ENCODE measurements at regions not wholly inside any gene's neighbourhood (a gene's known extent, or its start where the extent isn't known, plus 50 kb on each side); places are given as distances from the start of the nearest gene placed in this dataset.

- TF ChIP-seq, protein P1, sequence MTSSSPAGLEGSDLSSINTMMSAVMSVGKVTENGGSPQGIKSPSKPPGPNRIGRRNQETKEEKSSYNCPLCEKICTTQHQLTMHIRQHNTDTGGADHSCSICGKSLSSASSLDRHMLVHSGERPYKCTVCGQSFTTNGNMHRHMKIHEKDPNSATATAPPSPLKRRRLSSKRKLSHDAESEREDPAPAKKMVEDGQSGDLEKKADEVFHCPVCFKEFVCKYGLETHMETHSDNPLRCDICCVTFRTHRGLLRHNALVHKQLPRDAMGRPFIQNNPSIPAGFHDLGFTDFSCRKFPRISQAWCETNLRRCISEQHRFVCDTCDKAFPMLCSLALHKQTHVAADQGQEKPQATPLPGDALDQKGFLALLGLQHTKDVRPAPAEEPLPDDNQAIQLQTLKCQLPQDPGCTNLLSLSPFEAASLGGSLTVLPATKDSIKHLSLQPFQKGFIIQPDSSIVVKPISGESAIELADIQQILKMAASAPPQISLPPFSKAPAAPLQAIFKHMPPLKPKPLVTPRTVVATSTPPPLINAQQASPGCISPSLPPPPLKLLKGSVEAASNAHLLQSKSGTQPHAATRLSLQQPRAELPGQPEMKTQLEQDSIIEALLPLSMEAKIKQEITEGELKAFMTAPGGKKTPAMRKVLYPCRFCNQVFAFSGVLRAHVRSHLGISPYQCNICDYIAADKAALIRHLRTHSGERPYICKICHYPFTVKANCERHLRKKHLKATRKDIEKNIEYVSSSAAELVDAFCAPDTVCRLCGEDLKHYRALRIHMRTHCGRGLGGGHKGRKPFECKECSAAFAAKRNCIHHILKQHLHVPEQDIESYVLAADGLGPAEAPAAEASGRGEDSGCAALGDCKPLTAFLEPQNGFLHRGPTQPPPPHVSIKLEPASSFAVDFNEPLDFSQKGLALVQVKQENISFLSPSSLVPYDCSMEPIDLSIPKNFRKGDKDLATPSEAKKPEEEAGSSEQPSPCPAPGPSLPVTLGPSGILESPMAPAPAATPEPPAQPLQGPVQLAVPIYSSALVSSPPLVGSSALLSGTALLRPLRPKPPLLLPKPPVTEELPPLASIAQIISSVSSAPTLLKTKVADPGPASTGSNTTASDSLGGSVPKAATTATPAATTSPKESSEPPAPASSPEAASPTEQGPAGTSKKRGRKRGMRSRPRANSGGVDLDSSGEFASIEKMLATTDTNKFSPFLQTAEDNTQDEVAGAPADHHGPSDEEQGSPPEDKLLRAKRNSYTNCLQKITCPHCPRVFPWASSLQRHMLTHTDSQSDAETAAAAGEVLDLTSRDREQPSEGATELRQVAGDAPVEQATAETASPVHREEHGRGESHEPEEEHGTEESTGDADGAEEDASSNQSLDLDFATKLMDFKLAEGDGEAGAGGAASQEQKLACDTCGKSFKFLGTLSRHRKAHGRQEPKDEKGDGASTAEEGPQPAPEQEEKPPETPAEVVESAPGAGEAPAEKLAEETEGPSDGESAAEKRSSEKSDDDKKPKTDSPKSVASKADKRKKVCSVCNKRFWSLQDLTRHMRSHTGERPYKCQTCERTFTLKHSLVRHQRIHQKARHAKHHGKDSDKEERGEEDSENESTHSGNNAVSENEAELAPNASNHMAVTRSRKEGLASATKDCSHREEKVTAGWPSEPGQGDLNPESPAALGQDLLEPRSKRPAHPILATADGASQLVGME (CRISPR knock-in tag; IDR thresholded peaks at IDR 0.05) = no peak
- TF ChIP-seq HOXB6 (CRISPR knock-in tag; IDR thresholded peaks at IDR 0.05; ENCODE audit: borderline replicate concordance) = no peak
- no peak for TF ChIP-seq ZNF311 (CRISPR knock-in tag; IDR thresholded peaks at IDR 0.05)
These were observed 75.1 kb upstream of the TBX20 start (continued) for GRCh38 chr7:35329026-35329425.

DNA sequence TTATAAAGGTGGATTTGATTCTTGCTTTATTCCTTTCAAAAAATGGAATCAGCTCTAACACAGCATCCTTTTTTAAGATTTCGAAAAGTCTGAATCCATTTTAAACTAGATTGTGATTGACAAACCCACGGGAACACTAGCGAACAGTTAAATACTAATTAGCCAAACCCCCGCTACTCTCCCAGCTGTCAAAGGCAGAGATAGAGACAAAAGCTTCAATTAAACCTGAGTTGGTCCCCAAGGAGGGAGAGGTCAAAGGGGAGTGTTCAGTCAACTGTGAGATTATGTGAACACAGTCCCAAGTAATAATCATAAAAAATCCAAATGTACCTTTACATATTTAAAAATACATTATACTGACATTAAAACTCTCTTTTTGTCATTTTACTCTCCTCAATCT lies 65.7 kb upstream of the TBX20 start:
- Histone ChIP-seq H3K36me3 (ENCODE audit: control insufficient read depth, insufficient read depth, low read length) (no peaks in the 10 kb centered on the region), H2AFZ (ENCODE audit: low read depth, low read length) (no peak overlapping the region), H4K20me1 (replicated peaks; ENCODE audit: control insufficient read depth, insufficient read depth, low read length) (no peaks in the 10 kb centered on the region), H3K27ac (ENCODE audit: extremely low read depth, low read depth, low read length) (no peak overlapping the region), H3K4me3 (no peak overlapping the region), H3K4me2 (ENCODE audit: insufficient read depth, low read length) (no peak overlapping the region), H3K9me1 (ENCODE audit: control insufficient read depth, insufficient read depth, low read length) (no peaks in the 10 kb centered on the region), H3K9ac (ENCODE audit: insufficient read depth in 1 of 2, low read depth in 2 of 2, low read length in 2 of 2) (no peak overlapping the region), H3K4me1 (replicated peaks in 1 of 2; ENCODE audit: control insufficient read depth in 2 of 2, insufficient read depth in 2 of 2, low read length in 2 of 2) (no peaks in the 10 kb centered on the region), H3K27me3 (ENCODE audit: control insufficient read depth in 2 of 2, insufficient read depth in 2 of 2, low read length in 2 of 2) (no peaks in the 10 kb centered on the region), H3K9me3 (replicated peaks; ENCODE audit: control insufficient read depth, insufficient read depth, low read depth, low read length) (no peaks in the 10 kb centered on the region), H3K79me2 (ENCODE audit: control insufficient read depth, insufficient read depth, low read length) (no peaks in the 10 kb centered on the region)
- DNase-seq (ENCODE audit: extremely low read depth in 1 of 4, low spot score in 3 of 4) (no peak), ATAC-seq (no peak), FAIRE-seq (no peak)
- ChIA-PET CTCF (ENCODE audit: low intra/inter-chr PET ratio) (no interaction called here), POLR2A (no interaction called here)
- no TSS peak for BruUV-seq (replicated peaks)
- intact Hi-C loops (cut with micrococcal nuclease) (loop anchor here (5.0 kb wide), 1 partner anchor 1243 kb away; no protein-coding TSS in a partner anchor), in situ Hi-C loops (cut with MboI) (no loop called here)
- no peak for TF ChIP-seq EGR1 (conservative IDR thresholded peaks at IDR 0.05)
- no peak for TF ChIP-seq ZBTB49 (CRISPR knock-in tag; IDR thresholded peaks at IDR 0.05; ENCODE audit: borderline replicate concordance)
- no peak for TF ChIP-seq CBFB (CRISPR knock-in tag; IDR thresholded peaks at IDR 0.05)
- TF ChIP-seq, protein P2, sequence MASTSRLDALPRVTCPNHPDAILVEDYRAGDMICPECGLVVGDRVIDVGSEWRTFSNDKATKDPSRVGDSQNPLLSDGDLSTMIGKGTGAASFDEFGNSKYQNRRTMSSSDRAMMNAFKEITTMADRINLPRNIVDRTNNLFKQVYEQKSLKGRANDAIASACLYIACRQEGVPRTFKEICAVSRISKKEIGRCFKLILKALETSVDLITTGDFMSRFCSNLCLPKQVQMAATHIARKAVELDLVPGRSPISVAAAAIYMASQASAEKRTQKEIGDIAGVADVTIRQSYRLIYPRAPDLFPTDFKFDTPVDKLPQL (IDR thresholded peaks at IDR 0.05; ENCODE audit: extremely low read depth, insufficient read length) = no peak
- TF ChIP-seq STAG1 (CRISPR knock-in tag; IDR thresholded peaks at IDR 0.05; ENCODE audit: borderline replicate concordance) = no peak
- no peak for TF ChIP-seq ZNF778 (CRISPR knock-in tag; IDR thresholded peaks at IDR 0.05)
- TF ChIP-seq CHCHD3 (CRISPR knock-in tag; IDR thresholded peaks at IDR 0.05) = no peak
- no peak for TF ChIP-seq POLR2A (conservative IDR thresholded peaks at IDR 0.05)
- no peak for TF ChIP-seq CBFA2T2 (conservative IDR thresholded peaks at IDR 0.05)
- TF ChIP-seq WHSC1 (IDR thresholded peaks at IDR 0.05; ENCODE audit: low read length) = no peak
- no peak for TF ChIP-seq SMAD1 (IDR thresholded peaks at IDR 0.05; ENCODE audit: low read depth, low read length, partially characterized antibody)
- no peak for TF ChIP-seq ZNF589 (CRISPR knock-in tag; IDR thresholded peaks at IDR 0.05; ENCODE audit: low read depth)
- TF ChIP-seq ATF7 (IDR thresholded peaks at IDR 0.05) = no peak
- WGBS (ENCODE audit: insufficient coverage, low coverage, missing lambda C conversion rate) = 0% methylated on average over 4 of the region's 4 CpGs
